DMS 273 (cell line): ENCODE measurements at regions not wholly inside any gene's neighbourhood (a gene's known extent, or its start where the extent isn't known, plus 50 kb on each side); places are given as distances from the start of the nearest gene placed in this dataset.
A peak's percentile ranks its signal among the peaks of the same experiment; 100 is the strongest.

ENCODE experiments used
- DNase-seq: peaks from one replicate; lab custom pipeline; 2025; ENCODE audit not compliant: unreplicated experiment; lab: John Stamatoyannopoulos, UW

DNA sequence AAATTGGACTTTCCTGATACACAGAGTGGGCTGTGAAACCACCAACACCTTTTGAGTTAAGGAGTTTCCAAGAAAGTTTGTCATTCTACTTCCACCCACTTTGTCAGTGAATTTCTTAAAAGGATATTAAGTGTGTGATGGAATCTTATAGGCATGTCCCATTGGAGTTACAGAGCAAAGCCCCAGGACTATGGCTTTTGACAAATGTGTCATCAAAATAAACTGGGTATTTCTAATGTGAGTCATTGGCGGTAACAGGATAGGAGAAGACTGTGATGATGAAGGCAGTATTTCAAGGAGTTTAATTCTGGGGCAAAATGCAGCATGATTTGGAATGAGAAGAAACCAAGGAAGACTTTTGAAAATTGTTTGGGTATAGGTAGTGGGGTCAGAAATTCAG lies 1013.8 kb upstream of the EEF2KMT start:
- no peak for DNase-seq

DNA sequence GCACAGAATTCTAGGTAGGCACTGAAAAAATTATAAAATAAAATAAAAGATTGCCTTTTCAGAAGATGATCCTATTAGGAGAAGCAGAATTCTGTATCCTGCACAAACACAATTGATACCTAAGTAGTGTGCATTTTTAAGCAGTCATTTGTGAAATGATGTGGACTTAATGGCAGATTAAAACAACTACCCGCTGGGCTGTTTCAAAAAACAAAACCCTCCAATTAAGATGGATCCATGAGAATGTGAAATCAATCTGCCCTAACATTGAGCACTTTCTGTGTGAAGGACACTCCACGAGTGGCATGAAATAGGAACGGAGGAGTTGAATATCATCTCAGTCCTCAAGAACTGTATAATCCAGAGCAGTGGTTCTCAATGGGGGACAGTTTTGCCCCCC lies 1012.8 kb upstream of the EEF2KMT start:
- DNase-seq: no peak

DNA sequence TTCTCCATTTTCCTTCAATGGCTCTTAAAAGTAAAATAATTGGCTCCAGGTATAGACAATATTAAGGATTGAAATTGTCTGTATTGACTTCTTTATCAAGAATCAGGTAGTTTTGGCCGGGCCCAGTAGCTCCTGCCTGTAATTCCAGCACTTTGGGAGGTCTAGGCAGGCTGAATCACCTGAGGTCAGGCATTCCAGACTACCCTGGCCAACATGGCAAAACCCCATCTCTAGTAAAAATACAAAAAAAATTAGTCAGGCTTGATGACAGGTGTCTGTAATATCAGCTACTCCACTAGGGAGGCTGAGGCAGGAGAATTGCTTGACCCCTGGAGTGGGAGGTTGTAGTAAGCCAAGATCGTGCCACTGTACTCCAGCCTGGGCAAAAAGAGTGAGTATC lies 1008.5 kb upstream of the EEF2KMT start:
- DNase-seq: no peak

DNA sequence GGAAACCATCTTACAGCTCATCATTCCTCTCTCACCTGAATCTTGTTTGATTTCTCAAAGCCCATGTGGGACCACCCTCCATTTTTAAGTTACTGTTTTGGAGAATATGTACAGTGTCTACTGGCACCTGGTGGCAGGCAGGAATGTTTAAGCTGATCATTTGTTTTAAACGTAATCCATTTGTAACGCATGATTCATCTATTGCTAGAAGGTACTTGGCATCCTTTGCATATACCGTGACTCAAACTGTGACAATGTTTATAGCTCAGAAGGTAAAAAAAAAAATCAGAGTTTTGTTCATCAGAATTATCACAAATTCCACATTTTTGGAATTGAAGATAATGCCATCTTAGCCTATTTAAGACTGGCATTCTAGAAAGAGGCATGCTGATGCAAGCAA lies 1007.5 kb upstream of the EEF2KMT start:
- DNase-seq: no peak

DNA sequence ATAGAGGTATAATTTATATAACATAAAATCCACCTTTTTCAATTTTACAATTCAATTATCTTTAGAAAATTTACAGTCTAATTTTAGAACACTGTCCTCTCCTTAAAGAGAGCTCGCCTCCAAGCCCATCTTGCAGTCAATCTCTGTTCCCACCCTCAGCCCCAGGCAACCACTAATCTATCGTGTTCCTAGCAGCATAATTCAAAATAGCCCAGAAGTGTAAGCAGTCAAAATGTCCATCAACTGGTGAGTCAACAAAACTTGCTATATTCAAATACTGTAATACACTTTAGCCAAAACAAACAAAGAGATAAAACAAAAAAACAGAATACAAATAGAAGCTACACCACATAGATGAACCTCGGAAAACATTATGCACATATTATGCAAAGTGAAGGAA lies 1006.8 kb upstream of the EEF2KMT start:
- no peak for DNase-seq

DNA sequence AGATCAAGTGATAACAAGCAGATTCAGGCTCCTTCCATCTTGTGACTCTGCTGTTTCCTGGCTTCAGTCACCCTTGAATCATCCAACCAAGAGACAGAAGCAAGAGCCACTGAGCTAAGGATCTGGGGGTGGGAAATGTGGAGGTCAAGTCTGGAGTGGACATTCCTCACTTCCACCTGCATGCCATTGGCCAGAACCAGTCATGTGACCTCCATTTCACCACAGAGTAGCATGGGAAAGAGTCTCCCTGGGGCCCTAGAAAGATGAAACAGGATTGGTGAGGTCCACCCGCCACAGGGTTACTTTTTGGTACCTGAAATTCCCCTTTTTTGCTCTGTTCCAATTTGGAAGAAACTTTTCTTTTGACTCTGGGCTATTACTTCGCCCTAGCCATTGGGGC lies 1006.0 kb upstream of the EEF2KMT start:
- DNase-seq: no peak

DNA sequence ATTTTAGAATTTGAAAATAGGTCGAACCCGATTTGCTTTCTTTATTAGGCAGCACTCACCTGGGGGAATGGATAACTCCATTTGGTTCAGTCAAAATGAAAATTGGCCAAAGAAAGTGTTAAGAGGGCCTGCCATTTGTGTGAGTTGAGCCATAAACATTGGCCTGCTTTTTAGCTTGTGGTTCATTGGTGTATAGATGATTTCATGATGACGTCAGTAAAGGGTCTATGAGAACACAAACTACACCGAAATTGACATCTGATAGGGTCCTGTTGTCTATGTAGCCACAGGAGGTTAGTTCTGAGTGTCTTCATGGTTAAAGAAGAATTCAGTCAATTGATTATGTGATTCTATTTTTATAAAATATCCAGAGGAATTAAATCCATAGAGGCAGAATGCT lies 1001.5 kb upstream of the EEF2KMT start:
- no peak for DNase-seq

DNA sequence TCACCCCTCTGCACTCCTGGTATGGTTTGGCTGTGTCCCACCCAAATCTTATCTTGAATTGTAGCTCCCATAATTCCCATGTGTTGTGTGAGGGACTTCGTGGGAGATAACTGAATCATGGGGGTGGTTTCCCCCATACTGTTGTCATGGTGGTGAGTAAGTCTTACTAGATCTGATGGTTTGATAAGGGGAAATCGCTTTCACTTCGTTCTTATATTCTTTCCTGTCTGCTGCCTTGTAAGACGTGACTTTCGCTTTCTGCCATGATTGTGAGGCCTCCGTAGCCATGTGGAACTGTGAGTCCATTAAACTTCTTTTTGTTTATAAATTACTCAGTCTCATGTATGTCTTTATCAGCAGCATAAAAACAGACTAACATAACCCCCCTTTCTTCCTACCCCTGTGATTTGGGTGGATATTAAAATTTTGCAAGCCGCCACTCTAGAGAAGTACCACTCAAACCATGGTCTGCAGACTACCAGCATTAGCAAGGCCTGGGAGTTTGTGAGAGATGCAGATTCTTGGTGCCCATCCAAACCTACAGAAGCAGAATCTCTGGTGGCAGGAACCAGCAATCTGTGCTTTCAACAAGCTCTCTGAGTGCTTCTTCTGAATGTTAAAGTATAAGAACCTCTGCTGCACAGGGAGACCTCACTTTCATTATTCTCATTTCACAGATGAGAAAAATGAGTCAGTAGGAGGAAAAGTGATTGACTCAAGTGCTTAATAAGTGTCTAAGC lies 999.5 kb upstream of the EEF2KMT start:
- no peak for DNase-seq

DNA sequence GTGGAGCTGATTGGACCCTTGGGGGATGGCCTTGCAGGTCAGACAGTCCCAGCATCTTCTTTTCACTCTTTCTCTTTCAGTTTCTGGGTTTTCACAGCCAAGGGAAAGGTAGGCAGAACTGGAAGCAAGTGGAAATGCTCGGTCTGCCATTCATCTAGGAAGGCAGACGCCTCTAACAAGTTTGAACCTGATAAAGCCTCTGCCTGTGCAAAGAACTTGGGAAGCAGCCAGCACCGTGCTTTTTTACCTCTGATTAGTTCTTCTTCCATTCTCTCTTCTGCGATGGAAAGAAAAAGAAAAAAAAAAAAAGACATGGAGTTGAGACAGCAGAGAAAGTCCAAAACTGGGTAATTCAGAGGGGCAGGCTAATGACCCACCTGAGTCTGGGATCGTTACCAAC lies 997.8 kb upstream of the EEF2KMT start:
- DNase-seq: no peak

DNA sequence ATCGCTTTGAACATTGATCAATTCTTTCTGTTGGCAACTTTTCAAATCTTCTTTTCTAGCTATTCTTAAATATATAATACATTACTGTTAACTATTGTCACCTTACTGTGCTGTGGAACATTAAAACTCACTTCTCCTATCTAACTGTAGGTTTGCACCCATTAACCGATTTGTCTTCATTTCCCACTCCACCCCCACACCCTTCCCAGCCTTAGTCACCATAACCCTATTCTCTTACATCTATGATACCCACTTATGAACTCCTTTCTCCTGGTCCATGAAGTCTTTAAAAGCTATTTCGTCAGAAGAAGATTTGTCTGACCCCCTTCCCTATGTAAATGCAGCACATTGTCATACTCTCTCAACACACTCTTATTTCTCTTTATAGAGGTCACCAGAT lies 993.4 kb upstream of the EEF2KMT start:
- no peak for DNase-seq

DNA sequence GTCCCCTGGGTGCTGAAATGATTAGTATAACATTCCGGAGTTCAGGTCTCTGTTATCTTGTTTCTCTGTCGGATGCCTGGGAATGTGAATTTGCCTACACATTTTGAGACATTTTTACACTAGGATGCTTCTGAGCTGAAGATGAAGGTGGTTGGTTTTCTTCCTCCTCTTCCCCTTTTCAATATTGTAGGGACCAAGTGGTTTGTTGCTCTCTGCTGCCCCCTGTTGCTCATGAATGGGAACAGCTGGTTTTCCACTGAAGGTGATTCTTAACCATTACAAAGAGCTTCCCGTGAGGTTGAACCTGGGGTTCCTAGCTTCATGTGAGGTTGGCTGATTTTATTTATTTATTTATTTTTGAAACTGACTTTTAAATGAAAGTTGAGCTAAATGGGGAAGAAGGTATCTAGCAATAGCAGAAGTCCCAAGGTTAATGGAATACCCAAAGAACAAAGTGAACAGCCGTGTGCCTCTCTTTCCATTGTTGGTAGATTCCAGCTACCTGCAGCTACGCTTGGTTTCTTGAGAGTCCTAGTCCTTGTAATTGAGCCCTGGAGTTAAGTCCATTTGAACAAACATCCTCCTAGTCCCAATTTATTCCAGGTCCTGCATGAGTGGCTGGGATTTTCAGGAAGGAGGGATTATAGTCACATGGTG lies 983.9 kb upstream of the EEF2KMT start:
- peak; percentile 51 for DNase-seq

DNA sequence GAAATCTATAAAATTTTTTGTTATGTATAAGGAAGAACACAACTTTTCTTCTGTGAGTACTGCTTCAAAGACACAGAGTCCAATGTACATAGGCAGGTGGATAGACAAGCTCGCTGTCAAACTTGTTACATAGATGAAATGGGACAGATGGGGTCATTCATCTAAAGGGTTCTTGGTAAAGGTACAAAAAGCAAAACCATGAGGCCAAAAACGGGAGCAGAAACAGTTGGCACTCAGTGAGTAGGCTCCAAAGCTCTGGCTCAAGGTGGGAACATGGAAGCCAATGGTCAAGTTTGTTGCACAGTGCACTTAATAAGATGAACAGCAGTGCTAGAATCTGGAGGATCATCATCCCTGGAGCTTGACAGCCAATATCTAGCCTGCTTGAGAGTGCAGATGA lies 979.0 kb upstream of the EEF2KMT start:
- DNase-seq: no peak

DNA sequence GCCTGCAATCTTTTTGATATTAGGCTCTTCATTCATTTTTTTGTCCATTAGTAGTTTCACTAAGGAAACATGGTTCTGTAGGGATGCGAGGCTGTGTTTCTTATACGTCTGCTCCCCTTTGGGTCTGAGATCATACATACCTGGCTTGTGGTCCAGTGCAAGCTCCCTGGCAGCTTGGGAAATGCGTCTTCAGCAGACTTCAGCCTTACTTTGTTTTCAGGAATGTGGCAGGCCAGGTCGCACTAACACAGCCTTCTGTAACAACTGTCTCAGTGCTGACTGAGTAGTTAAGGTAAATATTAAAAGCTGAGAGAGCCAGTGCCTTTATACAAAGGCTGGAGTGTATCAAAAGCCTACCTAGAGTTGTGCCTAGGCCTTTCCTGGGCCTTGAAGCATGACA lies 970.5 kb upstream of the EEF2KMT start:
- no peak for DNase-seq

DNA sequence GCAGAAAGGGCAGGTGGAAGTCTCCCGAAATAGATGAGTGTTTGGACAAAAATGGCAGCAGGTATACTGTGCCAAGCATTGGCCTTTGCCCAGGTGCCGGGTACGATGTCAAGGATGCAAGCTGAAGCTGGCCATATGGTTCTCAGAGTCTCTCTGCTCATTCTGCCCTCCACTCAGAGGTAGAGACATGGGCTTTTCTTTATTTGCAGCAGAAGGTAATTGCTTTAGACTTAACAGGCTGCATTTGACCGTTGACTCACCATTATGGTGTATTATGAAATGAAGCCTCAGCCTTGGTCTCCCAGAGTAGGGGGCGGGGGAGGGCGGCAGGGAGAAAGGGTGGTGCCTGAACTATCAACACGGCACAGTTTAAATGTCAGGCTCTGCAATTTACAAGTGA lies 969.1 kb upstream of the EEF2KMT start:
- DNase-seq: no peak

DNA sequence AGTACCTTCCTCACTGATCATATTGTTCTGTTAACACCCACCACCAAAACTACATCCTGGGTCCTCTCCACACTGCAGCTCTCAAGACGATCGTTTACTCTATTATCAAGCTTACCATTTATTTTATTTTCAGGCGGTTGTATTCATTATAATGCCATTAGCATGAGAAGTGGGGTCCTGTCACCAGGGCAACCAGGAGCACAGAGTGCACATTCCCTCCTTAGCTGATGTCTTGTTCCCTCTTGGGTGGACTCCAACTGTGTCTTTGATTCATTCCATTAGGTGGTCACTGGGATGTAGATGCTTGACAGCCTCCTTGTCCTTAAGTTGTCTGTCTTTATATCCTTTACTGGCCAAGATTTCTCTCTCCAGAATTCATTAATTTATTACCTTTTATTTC lies 965.9 kb upstream of the EEF2KMT start:
- no peak for DNase-seq

DNA sequence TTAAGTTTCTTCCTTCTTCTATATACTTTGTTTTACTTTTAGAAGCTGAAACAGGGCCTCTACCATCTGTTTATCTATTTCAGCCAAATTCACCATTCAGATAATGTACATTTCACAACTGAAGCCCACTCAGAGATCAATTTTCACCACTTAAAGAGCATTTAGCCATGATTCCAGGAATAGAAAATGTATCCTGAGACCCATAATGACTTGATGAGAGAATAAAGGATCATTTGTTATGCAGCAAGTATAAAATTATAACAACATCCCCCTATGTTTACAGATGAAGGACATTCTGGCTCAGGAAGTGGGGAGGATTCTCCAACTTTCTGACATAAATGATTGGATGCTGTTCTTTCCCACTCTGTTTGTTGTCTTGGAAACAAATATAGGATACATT lies 962.1 kb upstream of the EEF2KMT start:
- no peak for DNase-seq

DNA sequence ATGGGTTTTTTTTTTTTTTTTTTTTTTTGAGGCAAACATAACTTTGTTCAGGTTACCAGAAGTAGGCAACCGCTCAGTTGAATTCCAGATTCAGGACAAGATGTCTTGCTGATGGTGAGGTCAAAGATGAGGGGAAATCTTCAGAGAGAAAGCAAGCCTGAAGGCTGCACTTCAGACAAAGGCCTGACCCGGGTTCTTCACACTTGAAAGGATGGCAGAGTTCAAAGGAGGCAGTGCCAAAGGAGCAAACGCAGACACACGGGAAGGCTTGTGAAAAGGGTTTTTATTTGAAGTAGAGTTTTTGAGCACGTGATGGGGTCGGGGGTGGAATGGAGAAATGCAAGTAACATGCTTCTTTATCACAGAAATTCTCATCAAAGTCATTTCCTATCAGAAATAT lies 960.2 kb upstream of the EEF2KMT start:
- DNase-seq: no peak

DNA sequence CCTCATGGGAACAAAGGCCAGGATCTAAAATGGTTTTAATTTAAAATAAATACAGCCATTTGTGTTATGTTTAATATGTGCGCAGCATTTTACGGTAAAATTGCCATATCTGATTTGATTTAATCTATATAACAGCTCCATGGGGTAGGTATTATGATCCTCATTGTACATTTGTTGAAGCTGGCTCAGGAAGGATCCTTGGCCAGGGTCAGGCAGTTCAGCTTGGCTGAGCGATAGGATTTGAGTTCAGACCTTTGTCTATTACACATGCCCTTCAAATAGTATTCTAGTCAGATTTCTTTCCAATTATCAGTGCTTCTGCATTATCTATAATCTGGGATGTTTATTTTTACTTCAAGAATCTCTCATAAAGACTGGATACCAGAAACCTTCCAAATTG lies 950.4 kb upstream of the EEF2KMT start:
- no peak for DNase-seq

DNA sequence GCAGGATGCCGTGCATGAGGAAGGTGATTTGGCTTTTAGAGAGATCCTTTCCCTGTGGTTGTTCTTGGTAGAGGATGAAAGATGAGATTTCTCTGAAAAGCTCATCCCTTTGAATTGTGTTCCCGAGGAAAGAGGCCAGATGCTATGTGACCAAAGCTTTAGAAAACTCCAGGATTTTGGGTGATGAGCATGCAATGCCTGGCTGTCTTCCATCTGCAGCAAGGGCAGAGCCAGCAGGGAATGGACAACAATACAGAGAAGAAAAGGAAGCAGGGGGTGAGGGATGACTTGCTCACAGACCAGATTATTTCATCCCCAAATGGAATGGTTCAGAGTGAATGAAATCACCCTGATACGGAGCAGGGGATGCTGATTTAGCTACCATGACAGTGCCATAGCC lies 949.7 kb upstream of the EEF2KMT start:
- no peak for DNase-seq

DNA sequence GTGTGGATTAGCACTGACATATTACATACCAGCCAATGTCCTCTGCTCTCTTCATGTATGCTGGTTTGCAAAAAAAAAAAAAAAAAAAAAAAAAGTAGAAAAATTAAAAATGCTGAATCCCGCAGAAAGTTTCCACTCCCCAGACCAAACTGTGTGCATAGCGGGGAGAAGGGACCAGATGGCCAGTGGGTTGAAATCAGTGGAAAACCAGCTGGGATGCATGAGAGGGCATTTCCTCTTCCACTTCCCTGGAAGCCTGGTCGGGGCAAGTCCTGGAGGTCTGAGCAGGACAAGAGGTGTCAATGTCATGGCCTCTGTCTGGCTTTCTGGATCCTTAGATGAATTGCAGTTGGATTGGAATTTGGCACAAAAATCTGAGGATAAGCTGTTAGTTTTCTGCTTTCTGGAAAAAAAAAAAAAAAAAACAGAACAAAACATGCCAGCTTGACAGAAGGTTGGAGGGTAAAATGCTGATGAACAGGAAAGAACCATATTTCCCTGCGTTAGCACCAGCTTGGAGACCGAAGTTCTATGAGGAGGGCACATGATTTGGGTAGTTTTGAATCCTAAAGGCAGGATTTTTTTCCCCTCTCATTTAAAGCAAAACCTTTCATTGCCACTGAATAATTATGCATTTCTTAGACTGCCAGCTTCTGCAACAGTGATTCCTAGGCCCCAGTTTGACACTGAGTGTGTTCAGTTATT lies 941.5 kb upstream of the EEF2KMT start:
- DNase-seq: no peak

DNA sequence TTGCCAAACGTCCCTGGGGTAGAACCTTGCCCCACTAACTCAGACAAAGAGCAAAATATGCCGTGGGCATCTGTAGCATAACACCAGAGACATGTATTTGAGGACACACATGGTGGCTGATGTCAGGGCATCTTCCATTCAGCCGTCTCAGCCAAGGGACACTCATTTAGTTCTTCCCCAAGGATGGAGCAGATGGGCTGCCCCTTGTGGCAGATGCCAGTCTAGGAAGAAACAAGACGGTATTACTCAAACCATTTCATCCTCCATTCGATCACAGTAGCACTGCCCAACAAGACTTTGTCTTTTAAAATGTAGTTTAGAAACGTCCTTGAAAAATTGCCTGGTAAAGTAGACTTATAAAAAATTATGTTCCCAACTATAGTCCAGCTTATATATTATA lies 937.6 kb upstream of the EEF2KMT start:
- DNase-seq: no peak

DNA sequence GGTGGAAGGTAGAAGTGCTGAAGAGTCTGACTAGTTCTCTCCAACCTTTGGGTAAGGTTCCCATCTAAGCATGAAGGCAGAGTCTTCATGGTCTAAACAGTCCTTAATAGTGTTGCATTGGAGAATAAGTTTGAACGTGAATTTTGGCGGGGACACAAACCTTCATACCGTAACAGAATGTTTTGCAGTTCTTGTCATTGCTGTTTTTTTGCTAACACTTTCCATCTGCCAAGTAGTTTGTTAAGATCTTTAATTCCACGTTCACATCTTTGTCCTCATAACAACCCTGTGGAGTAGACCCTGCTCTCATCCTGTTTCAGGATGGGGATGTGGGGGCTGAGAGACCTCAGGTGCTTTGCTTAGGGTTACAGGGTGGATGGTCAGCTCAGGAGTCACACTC lies 936.9 kb upstream of the EEF2KMT start:
- no peak for DNase-seq
